PC-3 (cell line): ENCODE measurements at regions not wholly inside any gene's neighbourhood (a gene's known extent, or its start where the extent isn't known, plus 50 kb on each side); places are given as distances from the start of the nearest gene placed in this dataset.

Source experiments
- EZH2 ChIP-seq: fragments of 300-600 bp; sonication (generic); IDR thresholded peaks from one replicate; pipeline ENCODE4 v1.6.1; 2017; ENCODE audit warnings: antibody characterized with exemption, mild to moderate bottlenecking, low read length; ENCODE audit not compliant: unreplicated experiment
- TF ChIP-seq, protein P1 (sequence below): fragments of 300-600 bp; sonication (generic); conservative IDR thresholded peaks from 2 replicates; pipeline ENCODE4 v1.5.1; 2017; ENCODE audit warnings: antibody characterized with exemption, low read depth, mild to moderate bottlenecking, low read length

DNA sequence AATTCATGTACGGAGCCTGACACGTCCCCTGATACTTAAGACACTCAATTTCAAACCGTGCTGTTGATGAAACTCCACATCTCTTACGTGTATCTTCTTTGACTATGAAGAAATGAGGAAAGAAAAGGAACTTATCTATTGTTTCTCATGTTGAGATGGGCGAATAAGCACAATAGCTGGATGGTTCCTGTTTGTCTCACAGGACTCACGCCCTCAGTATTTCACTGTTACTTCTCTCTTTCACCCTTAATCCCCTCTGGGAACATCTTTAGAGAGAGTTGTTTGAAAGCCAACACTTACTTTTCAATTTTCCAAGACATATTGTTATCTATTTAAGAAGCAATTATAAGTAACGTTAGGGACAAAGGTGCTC is 99.8 kb downstream of the COPS8 start:
- TF ChIP-seq, protein P1, sequence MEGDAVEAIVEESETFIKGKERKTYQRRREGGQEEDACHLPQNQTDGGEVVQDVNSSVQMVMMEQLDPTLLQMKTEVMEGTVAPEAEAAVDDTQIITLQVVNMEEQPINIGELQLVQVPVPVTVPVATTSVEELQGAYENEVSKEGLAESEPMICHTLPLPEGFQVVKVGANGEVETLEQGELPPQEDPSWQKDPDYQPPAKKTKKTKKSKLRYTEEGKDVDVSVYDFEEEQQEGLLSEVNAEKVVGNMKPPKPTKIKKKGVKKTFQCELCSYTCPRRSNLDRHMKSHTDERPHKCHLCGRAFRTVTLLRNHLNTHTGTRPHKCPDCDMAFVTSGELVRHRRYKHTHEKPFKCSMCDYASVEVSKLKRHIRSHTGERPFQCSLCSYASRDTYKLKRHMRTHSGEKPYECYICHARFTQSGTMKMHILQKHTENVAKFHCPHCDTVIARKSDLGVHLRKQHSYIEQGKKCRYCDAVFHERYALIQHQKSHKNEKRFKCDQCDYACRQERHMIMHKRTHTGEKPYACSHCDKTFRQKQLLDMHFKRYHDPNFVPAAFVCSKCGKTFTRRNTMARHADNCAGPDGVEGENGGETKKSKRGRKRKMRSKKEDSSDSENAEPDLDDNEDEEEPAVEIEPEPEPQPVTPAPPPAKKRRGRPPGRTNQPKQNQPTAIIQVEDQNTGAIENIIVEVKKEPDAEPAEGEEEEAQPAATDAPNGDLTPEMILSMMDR = no peak
- TF ChIP-seq EZH2 = no peak
